ENCODE measurements at regions not wholly inside any gene's neighbourhood (a gene's known extent, or its start where the extent isn't known, plus 50 kb on each side); places are given as distances from the start of the nearest gene placed in this dataset.
A peak's percentile ranks its signal among the peaks of the same experiment; 100 is the strongest.
"Not testable (repeated sequence)": the region's sequence is repeated elsewhere in the genome, so short reads cannot be mapped to it uniquely, and the experiment has no call there.

- not testable (repeated sequence) for DNase-seq (ENCODE audit: low read depth in 2 of 2)
Measured at GRCh38 chr1:273772-274171, 177.7 kb downstream of the OR4F29 start.

DNA sequence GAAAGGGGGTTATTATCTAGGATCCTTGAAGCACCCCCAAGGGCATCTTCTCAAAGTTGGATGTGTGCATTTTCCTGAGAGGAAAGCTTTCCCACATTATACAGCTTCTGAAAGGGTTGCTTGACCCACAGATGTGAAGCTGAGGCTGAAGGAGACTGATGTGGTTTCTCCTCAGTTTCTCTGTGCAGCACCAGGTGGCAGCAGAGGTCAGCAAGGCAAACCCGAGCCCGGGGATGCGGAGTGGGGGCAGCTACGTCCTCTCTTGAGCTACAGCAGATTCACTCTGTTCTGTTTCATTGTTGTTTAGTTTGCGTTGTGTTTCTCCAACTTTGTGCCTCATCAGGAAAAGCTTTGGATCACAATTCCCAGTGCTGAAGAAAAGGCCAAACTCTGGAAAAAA lies 183.7 kb downstream of the OR4F29 start:
- DNase-seq (ENCODE audit: low read depth in 2 of 2), result peak; percentile 35 to 55

Measured in dermis microvascular lymphatic vessel endothelial cell (primary cell).